Lower lobe of right lung (tissue), 2 donors: ENCODE measurements at regions not wholly inside any gene's neighbourhood (a gene's known extent, or its start where the extent isn't known, plus 50 kb on each side); places are given as distances from the start of the nearest gene placed in this dataset.
A peak's percentile ranks its signal among the peaks of the same experiment; 100 is the strongest.

ENCODE experiments used
- ATAC-seq, 2 donors: fragments of 200-7000 bp; cut with Tn5 transposase; one replicate each; pipeline ENCODE4 v1.9.1; 2020 to 2022; ENCODE audit warnings: mild to moderate bottlenecking in 2 of 2, moderate library complexity in 2 of 2
- DNase-seq: peaks from one replicate; pipeline ENCODE4 v3.0.0-alpha.2; 2020
- H3K27ac ChIP-seq: fragments of 200-600 bp; one replicate; pipeline ENCODE4 v1.8.0; 2022
- H3K27me3 ChIP-seq: fragments of 200-600 bp; one replicate; pipeline ENCODE4 v1.8.0; 2022; ENCODE audit warnings: low read depth
- H3K36me3 ChIP-seq: fragments of 200-600 bp; one replicate; pipeline ENCODE4 v1.8.0; 2022; ENCODE audit warnings: mild to moderate bottlenecking
- H3K4me1 ChIP-seq: fragments of 200-600 bp; one replicate; pipeline ENCODE4 v1.8.0; 2022
- H3K4me3 ChIP-seq: fragments of 200-600 bp; one replicate; pipeline ENCODE4 v1.8.0; 2022; ENCODE audit warnings: mild to moderate bottlenecking
- H3K9me3 ChIP-seq: fragments of 200-600 bp; one replicate; pipeline ENCODE4 v1.8.0; 2022
- CTCF ChIP-seq: fragments of 200-600 bp; IDR thresholded peaks from one replicate; pipeline ENCODE4 v1.8.0; 2022; ENCODE audit warnings: antibody characterized with exemption, mild to moderate bottlenecking
- intact Hi-C: fragments of 100-400 bp; cut with DNase I; formaldehyde crosslinking; loops from one replicate; pipeline ENCODE4 v1.11.0; 2022
- donor health status: DM: no; HTN: yes; CAD: no; lungs with severe emphysema.

DNA sequence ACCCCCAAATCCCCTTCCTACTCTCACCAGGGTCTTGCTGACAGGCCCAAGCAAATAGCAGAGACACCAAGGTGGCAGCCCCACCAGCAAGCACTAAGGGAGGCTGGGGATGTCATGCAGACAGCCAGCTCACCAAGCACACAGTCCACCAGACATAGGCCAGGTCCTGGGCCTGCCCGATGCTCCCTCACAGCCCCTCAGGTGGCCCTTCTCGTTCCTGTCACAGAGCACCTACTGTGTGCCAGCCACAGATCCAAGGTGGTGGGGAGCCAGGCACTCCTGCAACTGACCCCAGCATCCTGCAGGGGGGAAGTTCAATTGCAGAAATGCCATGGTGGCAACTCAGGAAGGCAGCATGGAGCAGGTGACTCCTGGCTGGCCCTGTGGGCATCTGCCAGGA is 60.5 kb upstream of the PNMA1 start:
- H3K27me3 ChIP-seq: no peaks in the 10 kb centered on the region
- intact Hi-C loops: no loop called here
- H3K4me3 ChIP-seq: no peak overlapping the region
- no peak for ATAC-seq
- no peaks in the 10 kb centered on the region for H3K9me3 ChIP-seq
- no peaks in the 10 kb centered on the region for H3K36me3 ChIP-seq
- no peak for DNase-seq
- H3K4me1 ChIP-seq: peaks cover 89% of the 10 kb centered on the region
- no peak overlapping the region for H3K27ac ChIP-seq
- no peak for TF ChIP-seq CTCF

DNA sequence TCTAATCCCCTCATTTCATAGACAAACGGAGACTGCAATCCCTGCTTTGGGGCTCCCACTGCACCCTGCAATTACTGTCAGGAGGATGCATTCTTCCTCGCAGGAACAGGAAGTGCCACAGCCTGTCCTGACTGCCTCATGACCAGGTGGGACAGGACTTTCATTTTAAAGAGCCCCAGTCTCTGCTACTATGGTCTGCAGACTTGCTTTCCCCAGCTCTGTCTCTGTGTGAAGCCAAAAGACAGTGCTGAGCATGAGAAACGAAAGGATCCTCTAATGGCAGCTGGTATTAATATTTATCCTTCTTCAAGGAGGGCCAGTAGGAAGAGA is 60.0 kb upstream of the PNMA1 start:
- no peak for TF ChIP-seq CTCF
- no peaks in the 10 kb centered on the region for H3K36me3 ChIP-seq
- peaks cover 93% of the 10 kb centered on the region for H3K4me1 ChIP-seq
- no peaks in the 10 kb centered on the region for H3K27me3 ChIP-seq
- H3K27ac ChIP-seq: no peak overlapping the region
- ATAC-seq (no peak), DNase-seq (no peak)
- H3K4me3 ChIP-seq: no peak overlapping the region
- intact Hi-C loops: no loop called here
- no peaks in the 10 kb centered on the region for H3K9me3 ChIP-seq

GRCh38 chr14:73773441-73774240 is 59.5 kb upstream of the PNMA1 start:
- H3K27me3 ChIP-seq: no peaks in the 10 kb centered on the region
- H3K9me3 ChIP-seq: no peaks in the 10 kb centered on the region
- no peak overlapping the region for H3K27ac ChIP-seq
- H3K36me3 ChIP-seq: no peaks in the 10 kb centered on the region
- TF ChIP-seq CTCF: no peak
- no peak for ATAC-seq
- DNase-seq: no peak
- H3K4me1 ChIP-seq: peaks cover 93% of the 10 kb centered on the region
- H3K4me3 ChIP-seq: no peak overlapping the region
- intact Hi-C loops: no loop called here

GRCh38 chr14:73771848-73772638 is 57.9 kb upstream of the PNMA1 start:
- H3K36me3 ChIP-seq: no peaks in the 10 kb centered on the region
- H3K4me1 ChIP-seq: peaks cover 94% of the 10 kb centered on the region
- no peaks in the 10 kb centered on the region for H3K27me3 ChIP-seq
- no peak overlapping the region for H3K4me3 ChIP-seq
- no peak for TF ChIP-seq CTCF
- ATAC-seq (peak; percentile 74 to 78), DNase-seq (peak; percentile 74)
- H3K27ac ChIP-seq: peak overlapping the region; percentile 61
- intact Hi-C loops: no loop called here
- no peaks in the 10 kb centered on the region for H3K9me3 ChIP-seq

DNA sequence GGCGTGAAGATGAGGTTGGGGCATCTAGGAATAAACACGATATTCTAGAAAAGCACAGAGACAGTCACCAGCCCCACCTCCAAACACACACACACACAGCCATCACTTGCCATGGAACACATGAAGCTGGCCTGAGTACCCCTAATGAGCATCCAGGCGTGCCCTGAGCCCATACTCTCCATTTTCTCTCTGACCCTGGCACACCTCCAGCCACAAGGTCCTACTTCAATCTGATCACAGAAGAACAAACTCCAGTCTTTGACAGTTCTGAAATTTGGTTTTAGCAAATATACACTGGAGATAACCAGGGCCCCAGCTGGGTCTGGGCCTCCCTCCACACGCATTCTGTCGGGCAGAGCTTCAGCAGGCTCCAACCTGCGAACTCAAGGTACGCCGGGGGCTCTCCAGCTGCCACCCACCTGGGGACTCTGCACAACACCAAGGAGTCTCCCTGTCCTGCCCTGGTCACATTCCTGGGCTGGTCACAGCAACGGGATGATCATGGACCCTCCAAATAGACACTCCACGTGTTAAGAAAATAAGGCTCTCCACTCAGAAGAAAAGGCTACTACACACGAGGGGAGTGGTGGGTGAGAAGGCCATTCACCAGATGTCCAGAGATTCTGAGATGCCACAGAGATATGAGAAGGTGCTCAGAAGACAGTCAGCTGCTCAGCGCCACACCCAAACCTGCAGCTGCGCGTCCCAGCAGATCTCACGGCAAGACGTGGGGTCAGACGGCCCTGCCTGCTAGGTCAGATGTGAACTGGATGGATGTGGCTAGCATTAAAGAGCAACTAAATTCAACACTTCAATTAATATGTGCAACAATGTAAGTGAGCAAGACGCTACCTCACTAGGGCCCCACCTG is 57.0 kb upstream of the PNMA1 start:
- H3K4me3 ChIP-seq: no peak overlapping the region
- no peaks in the 10 kb centered on the region for H3K36me3 ChIP-seq
- H3K4me1 ChIP-seq: peaks cover 95% of the 10 kb centered on the region
- DNase-seq: peak; percentile 32
- H3K27ac ChIP-seq: peak overlapping the region; percentile 61
- peak; percentile 6 to 17 for ATAC-seq
- no peaks in the 10 kb centered on the region for H3K27me3 ChIP-seq
- no peak for TF ChIP-seq CTCF
- H3K9me3 ChIP-seq: no peaks in the 10 kb centered on the region
- intact Hi-C loops: no loop called here
